PC-9 (cell line): ENCODE measurements at regions not wholly inside any gene's neighbourhood (a gene's known extent, or its start where the extent isn't known, plus 50 kb on each side); places are given as distances from the start of the nearest gene placed in this dataset.

ENCODE experiments used
- CTCF ChIP-seq: fragments of 200-600 bp; sonication (generic); conservative IDR thresholded peaks from 2 replicates; pipeline ENCODE4 v1.6.1; 2017; ENCODE audit warnings: mixed run types, antibody characterized with exemption, mild to moderate bottlenecking, moderate library complexity
- EZH2 ChIP-seq: fragments of 200-600 bp; sonication (generic); IDR thresholded peaks from 2 replicates; pipeline ENCODE4 v1.8.0; 2017; ENCODE audit warnings: antibody characterized with exemption, low read depth

- no peak for TF ChIP-seq CTCF
- no peak for TF ChIP-seq EZH2
Observed at GRCh38 chr12:111068290-111068689, 147.9 kb upstream of the MYL2 start.
